A673 (cell line): ENCODE measurements at regions not wholly inside any gene's neighbourhood (a gene's known extent, or its start where the extent isn't known, plus 50 kb on each side); places are given as distances from the start of the nearest gene placed in this dataset.

ENCODE experiments used
- CTCF ChIP-seq: fragments of 300-800, 200-600 bp; sonication (generic); conservative IDR thresholded peaks from 2 replicates; pipeline ENCODE4 v1.5.1; 2017; ENCODE audit warnings: low read depth, mild to moderate bottlenecking, antibody characterized with exemption, low read length, moderate library complexity, mixed read lengths
- EZH2 ChIP-seq: fragments of 200-600 bp; sonication (generic); IDR thresholded peaks from 2 replicates; pipeline ENCODE4 v1.6.1; 2017; ENCODE audit warnings: borderline replicate concordance, low read depth, mild to moderate bottlenecking, mixed read lengths, antibody characterized with exemption, low read length; ENCODE audit not compliant: poor library complexity, severe bottlenecking

GRCh38 chr2:39849982-39850526 lies 71.0 kb upstream of the THUMPD2 start:
- TF ChIP-seq CTCF (no peak), EZH2 (no peak)
